K562 (cell line): ENCODE measurements at regions not wholly inside any gene's neighbourhood (a gene's known extent, or its start where the extent isn't known, plus 50 kb on each side); places are given as distances from the start of the nearest gene placed in this dataset.

Source experiments
- CEBPB ChIP-seq: fragments of 450-650 bp; IDR thresholded peaks from 2 replicates; pipeline ENCODE4 v1.6.1; 2016; ENCODE audit warnings: missing genetic modification characterization, missing compliant biosample characterization
- NR3C1 ChIP-seq: sonication (generic); formaldehyde crosslinking; IDR thresholded peaks from 2 replicates; pipeline ENCODE4 v1.8.1; 2022; ENCODE audit warnings: missing genetic modification reagents
- POLR2AphosphoS5 ChIP-seq: IDR thresholded peaks from 2 replicates; pipeline ENCODE4 v1.6.1; 2011; ENCODE audit warnings: mild to moderate bottlenecking, low read depth, low read length, moderate library complexity; ENCODE audit not compliant: control insufficient read depth, insufficient read depth
- TF ChIP-seq, protein P1 (sequence below), 2 experiments: fragments of 450-650 bp; formaldehyde crosslinking in 1 of 2; IDR thresholded peaks; 2 replicates each; pipeline versions ENCODE4 v1.4.0 to v1.6.1; 2014 to 2020; ENCODE audit warnings: mild to moderate bottlenecking in 2 of 2, borderline replicate concordance in 1 of 2, low read depth in 1 of 2
- TF ChIP-seq, protein P2 (sequence below), 3 experiments: IDR thresholded peaks in 2 of 3; conservative IDR thresholded peaks in 1 of 3; 2 replicates each; pipeline ENCODE4 v1.5.1; 2011 to 2012; ENCODE audit warnings: low read length in 3 of 3, mild to moderate bottlenecking in 3 of 3, control low read depth in 2 of 3, improper control_type of control experiment in 1 of 3, inconsistent platforms in 1 of 3, low read depth in 1 of 3, mixed read lengths in 1 of 3, moderate library complexity in 1 of 3; ENCODE audit not compliant: insufficient read depth in 2 of 3
- TF ChIP-seq, protein P3 (sequence below): sonication (generic); formaldehyde crosslinking; IDR thresholded peaks from 2 replicates; pipeline ENCODE4 v1.5.0; 2020; ENCODE audit warnings: missing genetic modification reagents

DNA sequence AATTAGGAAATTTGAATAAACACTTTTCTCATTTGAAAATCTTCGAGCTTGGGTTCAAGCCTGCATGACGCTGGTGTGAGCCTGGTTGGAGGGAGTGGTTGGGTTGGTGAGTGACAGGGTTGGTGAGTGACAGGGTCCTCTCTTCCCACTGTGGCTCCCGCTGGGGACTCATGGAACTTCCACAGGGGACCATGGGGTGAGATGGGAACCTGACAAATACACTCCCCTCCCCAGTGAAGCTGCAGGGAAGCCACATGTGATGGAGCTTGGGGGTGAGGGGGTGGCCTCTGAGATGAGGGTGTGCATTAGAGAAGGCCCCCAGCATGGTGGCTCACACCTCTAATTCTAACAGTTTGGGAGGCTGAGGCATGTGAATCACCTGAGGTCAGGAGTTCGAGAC lies 66.8 kb downstream of the RTL6 start:
- TF ChIP-seq, protein P1, sequence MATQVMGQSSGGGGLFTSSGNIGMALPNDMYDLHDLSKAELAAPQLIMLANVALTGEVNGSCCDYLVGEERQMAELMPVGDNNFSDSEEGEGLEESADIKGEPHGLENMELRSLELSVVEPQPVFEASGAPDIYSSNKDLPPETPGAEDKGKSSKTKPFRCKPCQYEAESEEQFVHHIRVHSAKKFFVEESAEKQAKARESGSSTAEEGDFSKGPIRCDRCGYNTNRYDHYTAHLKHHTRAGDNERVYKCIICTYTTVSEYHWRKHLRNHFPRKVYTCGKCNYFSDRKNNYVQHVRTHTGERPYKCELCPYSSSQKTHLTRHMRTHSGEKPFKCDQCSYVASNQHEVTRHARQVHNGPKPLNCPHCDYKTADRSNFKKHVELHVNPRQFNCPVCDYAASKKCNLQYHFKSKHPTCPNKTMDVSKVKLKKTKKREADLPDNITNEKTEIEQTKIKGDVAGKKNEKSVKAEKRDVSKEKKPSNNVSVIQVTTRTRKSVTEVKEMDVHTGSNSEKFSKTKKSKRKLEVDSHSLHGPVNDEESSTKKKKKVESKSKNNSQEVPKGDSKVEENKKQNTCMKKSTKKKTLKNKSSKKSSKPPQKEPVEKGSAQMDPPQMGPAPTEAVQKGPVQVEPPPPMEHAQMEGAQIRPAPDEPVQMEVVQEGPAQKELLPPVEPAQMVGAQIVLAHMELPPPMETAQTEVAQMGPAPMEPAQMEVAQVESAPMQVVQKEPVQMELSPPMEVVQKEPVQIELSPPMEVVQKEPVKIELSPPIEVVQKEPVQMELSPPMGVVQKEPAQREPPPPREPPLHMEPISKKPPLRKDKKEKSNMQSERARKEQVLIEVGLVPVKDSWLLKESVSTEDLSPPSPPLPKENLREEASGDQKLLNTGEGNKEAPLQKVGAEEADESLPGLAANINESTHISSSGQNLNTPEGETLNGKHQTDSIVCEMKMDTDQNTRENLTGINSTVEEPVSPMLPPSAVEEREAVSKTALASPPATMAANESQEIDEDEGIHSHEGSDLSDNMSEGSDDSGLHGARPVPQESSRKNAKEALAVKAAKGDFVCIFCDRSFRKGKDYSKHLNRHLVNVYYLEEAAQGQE (IDR thresholded peaks at IDR 0.05; ENCODE audit: borderline replicate concordance) = no peak
- TF ChIP-seq, protein P1 (CRISPR knock-in tag; IDR thresholded peaks at IDR 0.05; ENCODE audit: low read depth) = no peak
- TF ChIP-seq POLR2AphosphoS5 (no peak), CEBPB (tag) (no peak), NR3C1 (CRISPR knock-in tag) (no peak)
- TF ChIP-seq, protein P2, sequence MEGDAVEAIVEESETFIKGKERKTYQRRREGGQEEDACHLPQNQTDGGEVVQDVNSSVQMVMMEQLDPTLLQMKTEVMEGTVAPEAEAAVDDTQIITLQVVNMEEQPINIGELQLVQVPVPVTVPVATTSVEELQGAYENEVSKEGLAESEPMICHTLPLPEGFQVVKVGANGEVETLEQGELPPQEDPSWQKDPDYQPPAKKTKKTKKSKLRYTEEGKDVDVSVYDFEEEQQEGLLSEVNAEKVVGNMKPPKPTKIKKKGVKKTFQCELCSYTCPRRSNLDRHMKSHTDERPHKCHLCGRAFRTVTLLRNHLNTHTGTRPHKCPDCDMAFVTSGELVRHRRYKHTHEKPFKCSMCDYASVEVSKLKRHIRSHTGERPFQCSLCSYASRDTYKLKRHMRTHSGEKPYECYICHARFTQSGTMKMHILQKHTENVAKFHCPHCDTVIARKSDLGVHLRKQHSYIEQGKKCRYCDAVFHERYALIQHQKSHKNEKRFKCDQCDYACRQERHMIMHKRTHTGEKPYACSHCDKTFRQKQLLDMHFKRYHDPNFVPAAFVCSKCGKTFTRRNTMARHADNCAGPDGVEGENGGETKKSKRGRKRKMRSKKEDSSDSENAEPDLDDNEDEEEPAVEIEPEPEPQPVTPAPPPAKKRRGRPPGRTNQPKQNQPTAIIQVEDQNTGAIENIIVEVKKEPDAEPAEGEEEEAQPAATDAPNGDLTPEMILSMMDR (IDR thresholded peaks at IDR 0.05 in 2 of 3, conservative IDR thresholded peaks at IDR 0.05 in 1 of 3; ENCODE audit: insufficient read depth in 2 of 3, low read depth in 1 of 3, low read length in 3 of 3) = no peak
- TF ChIP-seq, protein P3, sequence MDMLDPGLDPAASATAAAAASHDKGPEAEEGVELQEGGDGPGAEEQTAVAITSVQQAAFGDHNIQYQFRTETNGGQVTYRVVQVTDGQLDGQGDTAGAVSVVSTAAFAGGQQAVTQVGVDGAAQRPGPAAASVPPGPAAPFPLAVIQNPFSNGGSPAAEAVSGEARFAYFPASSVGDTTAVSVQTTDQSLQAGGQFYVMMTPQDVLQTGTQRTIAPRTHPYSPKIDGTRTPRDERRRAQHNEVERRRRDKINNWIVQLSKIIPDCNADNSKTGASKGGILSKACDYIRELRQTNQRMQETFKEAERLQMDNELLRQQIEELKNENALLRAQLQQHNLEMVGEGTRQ (CRISPR knock-in tag) = no peak
